ENCODE measurements at regions not wholly inside any gene's neighbourhood (a gene's known extent, or its start where the extent isn't known, plus 50 kb on each side); places are given as distances from the start of the nearest gene placed in this dataset.

DNA sequence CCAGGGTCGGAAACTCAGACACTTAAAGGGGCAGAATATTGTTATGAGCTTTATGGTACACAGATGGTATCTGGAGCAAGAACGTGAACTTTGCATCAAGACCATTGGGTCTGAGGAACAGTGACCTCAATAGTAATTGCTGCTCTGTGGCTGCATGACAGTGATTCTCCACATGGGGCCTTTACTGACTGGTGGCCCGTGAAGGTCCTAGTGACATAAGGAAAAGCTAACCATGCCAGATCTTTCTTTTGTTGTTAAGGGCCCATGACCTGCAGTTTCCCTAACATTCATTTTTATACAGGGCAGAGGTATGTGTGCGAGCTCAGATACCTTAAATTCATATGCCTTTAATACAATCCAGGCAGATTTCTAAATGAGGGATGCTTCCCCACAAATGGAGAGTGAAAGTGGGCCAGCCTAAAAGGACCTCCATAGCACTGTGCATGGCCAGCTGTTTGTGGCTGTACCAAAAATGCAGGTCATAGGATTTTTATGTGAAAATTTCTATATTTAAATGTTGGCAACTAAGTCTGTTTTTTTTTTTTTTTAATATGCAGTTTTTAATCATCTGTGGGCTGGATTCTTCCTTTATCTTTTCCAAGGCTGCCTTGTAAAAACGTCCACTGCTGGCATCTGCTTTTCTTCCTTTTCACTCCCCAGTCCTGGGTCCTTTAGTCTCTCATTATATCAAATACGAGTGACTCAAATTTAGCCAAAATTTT lies 188.0 kb upstream of the IL12A start:
- no peak for DNase-seq

DNA sequence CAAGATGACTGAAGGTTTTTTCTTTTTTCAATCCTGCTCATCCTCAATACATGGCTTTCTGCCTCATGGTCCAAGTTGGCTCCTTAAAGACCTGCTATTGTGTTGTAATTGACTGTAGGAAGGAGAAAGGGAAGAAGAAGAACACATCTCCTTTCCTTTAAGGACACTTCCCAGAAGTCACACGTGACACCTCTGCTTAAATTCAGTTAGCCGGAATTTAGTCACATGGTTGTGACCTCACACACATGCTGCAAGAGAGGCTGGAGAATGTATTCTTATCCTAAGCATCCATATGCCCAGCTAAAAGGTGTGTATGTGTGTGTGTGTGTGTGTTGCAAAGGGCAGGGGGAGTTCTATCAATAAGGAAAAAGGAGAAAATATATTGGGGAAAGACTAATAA lies 185.8 kb upstream of the IL12A start:
- no peak for DNase-seq

DNA sequence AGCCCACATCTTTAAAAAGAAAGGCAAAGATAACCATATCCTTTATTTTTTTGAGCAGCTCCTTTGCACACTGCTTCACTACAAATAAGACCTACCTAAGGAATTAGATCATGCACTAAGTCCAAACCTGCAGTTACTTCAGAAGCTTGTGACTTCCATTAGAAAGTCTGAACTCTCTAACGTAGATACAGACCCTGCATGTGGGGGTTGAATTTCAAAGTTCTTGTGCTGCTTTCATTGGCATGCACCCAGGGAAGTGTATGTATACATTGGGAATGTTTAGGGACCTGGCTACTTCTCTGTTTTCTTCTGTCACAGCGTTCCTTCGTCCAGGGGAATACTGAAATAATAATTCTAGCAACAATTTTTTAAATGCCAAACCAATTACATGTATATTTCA lies 185.2 kb upstream of the IL12A start:
- DNase-seq = no peak

- peak; percentile 76 for DNase-seq
Observed at GRCh38 chr3:159804726-159805410, 183.8 kb upstream of the IL12A start.

DNA sequence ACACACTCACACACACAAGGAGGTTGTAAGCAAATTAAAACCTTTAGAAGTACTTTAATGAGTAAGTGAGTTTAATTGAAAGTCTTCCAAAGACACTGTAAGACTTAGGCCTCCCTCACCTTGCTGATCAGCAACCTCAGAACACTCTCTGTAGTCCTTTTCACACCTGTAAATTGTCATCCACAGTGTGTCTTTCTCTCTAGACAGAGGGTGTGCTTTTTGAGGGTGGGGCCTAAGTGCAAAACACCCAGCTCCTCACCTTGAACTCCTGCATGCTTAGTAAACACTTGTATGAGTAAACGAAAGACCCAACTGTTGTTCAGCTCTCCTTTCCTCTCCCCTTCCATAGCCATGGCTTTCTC lies 183.2 kb upstream of the IL12A start:
- DNase-seq = no peak

GRCh38 chr3:159806412-159806811 lies 182.2 kb upstream of the IL12A start:
- no peak for DNase-seq

- no peak for DNase-seq
Observed at GRCh38 chr3:159807137-159808040, 181.2 kb upstream of the IL12A start.

- DNase-seq = no peak
Observed at GRCh38 chr3:159813822-159814531, 174.7 kb upstream of the IL12A start.

- DNase-seq = no peak
Observed at GRCh38 chr3:159816512-159816911, 172.1 kb upstream of the IL12A start.

DNA sequence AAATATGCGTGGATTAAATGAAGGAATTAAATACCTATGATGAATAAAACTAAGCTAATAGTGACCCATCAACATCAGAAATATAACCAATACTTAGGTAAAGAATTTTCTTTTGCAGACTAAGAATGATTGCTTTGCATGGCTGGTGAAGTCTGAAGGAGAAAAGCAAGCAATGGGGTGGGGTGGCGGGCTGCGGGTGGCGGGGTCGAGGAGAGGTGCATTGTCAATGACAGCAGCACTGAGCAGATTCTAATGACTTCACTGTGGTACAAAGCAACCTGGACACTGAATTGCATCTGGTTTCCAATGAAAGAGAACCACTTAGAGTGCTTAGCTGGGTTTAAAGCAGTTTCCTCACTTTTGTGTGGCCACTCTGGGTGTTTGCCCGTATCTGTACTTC lies 171.5 kb upstream of the IL12A start:
- DNase-seq = no peak

DNA sequence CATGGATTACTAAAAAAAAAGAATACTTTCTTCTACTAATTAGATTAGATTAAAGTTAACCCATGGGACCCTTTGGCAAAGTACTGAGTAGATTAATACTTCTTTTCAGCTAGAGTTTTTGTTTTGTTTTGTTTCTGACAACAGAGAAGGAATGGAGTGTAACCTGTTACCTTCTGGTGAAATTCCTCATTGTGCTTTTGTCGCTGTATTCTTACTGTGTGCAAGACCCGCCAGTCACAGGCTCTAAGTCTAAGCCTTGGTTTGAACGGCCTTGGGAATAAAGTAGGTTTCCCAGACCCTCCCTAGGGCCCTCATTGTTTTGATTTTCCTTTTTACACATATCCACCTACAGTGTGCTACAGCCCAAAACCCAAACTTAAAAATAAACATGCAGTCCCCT lies 171.1 kb upstream of the IL12A start:
- no peak for DNase-seq

DNA sequence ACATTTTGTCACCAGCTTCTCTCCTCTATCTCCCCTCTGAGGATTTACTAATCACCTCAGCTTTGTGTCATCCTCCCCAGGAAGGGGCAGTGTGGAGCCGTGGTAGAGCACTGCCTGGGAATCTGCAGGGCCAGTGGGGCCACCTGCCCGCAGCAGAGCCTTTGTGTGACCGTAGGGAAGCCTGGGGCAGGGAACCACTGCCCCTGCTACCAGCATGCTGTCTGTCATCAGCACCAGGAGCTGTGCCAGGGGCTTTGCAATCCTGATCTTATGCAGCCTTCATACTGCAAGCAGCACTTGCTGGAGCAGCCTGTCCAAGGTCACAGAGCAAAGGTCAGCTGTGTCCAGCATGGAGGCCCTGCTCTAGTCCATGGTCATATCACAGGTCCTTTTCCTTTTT lies 170.2 kb upstream of the IL12A start:
- no peak for DNase-seq

- DNase-seq = no peak
Observed at GRCh38 chr3:159818997-159819500, 169.6 kb upstream of the IL12A start.

DNA sequence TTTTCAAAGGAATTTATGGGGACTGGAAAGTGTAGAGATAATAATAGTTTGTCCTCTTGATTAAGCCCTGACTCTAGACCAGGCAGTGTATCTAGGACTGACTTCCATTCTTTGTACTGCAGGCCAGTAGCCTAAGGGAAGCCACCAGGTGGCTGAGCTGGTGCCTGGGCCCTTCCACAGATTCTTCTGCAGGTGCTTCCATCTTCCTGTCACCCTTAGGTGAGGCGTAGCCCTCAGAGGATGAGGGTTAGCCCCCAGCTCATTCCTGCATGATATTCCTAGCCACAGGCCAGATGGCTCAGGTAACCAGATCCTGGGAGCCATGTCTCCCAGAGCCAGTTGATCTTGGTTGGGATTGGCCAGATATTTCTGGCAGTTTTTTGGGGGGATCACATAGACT lies 169.0 kb upstream of the IL12A start:
- DNase-seq = no peak

DNA sequence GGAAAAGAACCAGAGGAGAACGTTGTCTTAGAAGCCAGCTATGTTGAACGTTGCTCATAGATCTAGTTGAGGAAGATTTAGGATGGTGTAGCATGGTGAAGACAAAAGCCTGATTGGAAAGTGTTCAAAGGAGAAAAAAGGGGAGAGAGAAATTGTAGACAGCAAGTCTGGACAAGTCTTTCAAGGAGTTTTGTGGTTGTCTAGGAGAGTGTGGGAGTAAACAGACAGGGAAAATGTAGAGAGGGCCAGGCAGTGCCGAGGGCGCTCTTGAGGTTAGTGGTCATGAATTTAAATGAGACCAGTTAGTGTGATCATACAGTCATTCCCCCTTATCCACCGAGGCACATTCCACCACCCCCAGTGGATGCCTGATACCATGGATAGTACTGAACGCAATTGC lies 167.5 kb upstream of the IL12A start:
- no peak for DNase-seq

GRCh38 chr3:159821736-159822135 lies 166.9 kb upstream of the IL12A start:
- no peak for DNase-seq

GRCh38 chr3:159823780-159824179 lies 164.9 kb upstream of the IL12A start:
- no peak for DNase-seq

- no peak for DNase-seq
Observed at GRCh38 chr3:159824333-159824732, 164.3 kb upstream of the IL12A start.

GRCh38 chr3:159825216-159825854 lies 163.3 kb upstream of the IL12A start:
- DNase-seq = no peak

DNA sequence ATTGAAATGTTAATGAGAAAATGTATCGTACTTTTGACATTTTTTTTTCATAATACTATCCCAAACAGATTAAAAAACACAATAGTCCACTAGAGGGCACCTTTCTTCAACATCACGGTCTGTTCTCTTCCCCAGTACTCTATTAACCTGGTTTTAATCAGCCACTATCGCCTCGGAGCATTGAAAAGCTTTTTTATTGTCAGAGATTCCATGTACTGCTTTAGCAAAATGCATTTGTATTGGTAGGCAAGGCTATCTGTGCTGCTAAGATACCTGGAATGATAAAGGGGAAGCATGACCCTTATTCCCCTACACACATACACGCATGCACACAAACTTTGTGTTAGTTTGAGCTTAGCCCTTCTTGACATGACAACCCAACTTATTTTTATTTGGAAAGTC lies 160.1 kb upstream of the IL12A start:
- peak; percentile 80 for DNase-seq

DNA sequence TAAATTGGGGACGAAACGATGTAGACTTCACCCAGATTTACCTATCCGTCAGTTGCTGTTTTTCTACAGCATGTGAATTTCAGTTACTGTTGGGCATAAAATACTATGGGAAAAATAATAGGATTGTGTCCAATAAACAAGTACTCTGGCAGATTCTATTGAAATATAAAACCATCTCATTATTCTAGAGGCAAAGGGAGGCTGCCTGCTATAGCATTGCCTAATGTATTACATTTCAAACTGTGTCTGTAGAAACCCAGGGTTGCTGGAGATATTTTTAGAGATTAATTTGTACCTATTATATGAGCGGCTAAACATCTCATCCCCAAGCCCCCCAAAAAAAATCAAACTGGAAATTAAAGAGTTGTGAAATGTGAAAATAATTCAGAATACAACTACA lies 159.6 kb upstream of the IL12A start:
- DNase-seq = peak; percentile 81

DNA sequence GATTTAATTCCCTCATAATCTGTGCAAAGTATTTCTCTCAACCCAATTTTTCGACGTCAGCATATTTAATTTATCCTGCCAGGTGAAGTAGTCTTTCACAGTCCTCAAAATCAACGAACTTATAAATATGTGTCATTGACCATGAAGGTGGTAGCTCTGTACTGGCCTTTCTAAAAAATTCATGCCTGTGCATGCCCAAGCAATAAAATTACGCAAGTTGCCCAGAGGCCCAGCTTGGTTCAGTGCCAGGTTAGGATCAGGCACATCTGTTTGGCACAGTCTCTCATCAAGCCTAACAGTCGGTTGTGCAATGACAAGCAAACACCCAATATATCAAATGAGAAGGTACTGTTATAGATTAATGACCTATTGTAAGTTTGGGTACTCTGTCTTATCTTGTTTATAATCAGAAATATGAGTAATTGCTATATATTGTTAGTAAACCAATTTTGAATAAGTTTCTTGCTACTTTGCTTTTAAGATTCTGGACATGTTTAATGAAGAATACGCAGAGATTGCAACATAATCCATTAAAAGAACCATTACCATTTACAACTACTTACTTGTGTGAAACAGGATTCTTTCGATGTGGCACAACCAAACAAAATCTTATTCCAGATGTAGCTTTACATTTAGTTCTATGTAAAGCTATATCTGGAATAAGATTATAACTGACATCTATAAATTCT lies 159.0 kb upstream of the IL12A start:
- peak; percentile 97 for DNase-seq
